AG04450 (cell line): ENCODE measurements at regions not wholly inside any gene's neighbourhood (a gene's known extent, or its start where the extent isn't known, plus 50 kb on each side); places are given as distances from the start of the nearest gene placed in this dataset.

Experiments
- CTCF ChIA-PET: fragments of 300-600, 350-600 bp; formaldehyde crosslinking; extraction: SDS; loops from one replicate; lab custom pipeline; 2022; ENCODE audit warnings: antibody characterized with exemption, inconsistent platforms; lab: Charles Lee
- POLR2A ChIA-PET: fragments of 350-600 bp; formaldehyde crosslinking; extraction: SDS; loops from one replicate; lab custom pipeline; 2021; ENCODE audit warnings: antibody characterized with exemption, inconsistent platforms; lab: Yijun Ruan, JAX
- DNase-seq: peaks from one replicate; pipeline ENCODE4 v3.0.0-alpha.2; 2011; ENCODE audit warnings: low read depth, low spot score
- H3K27ac ChIP-seq: one replicate; pipeline ENCODE4 v1.5.1; 2012; ENCODE audit warnings: low read depth, low read length, control low read depth
- H3K27me3 ChIP-seq: one replicate; pipeline ENCODE4 v1.6.0; 2012; ENCODE audit warnings: low read length; ENCODE audit not compliant: control insufficient read depth, insufficient read depth
- H3K4me3 ChIP-seq: 2 replicates; pipeline ENCODE4 v1.5.1; 2011; ENCODE audit warnings: mild to moderate bottlenecking, low read depth, low read length, control low read depth
- H3K9me3 ChIP-seq: 2 replicates; pipeline ENCODE4 v1.5.1; 2012; ENCODE audit warnings: low read length; ENCODE audit not compliant: control insufficient read depth, insufficient read depth
- TF ChIP-seq, protein P1 (sequence below): IDR thresholded peaks from 2 replicates; pipeline ENCODE4 v1.5.1; 2011; ENCODE audit warnings: low read depth, low read length, control low read depth, inconsistent platforms

DNA sequence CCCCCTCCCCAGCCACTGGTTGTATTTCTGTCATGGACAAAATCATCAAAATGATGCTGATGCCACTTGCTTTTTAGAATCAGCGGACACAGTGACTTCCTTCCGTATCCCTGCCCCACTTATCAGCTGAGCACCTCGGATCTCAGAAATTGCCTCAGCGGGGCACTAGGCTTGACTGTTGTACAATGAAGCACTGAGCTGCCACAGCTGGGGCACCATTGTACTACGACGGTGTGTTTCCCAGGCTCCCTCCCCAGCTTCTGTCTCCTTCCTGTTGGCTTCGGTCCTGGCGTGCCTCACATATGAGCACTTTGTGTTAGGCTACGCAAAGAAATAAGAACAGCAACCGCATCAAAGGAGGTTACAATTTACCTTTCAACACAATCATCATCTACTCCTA, 82.4 kb downstream of the F11 start:
- CTCF ChIA-PET, result no interaction called here

DNA sequence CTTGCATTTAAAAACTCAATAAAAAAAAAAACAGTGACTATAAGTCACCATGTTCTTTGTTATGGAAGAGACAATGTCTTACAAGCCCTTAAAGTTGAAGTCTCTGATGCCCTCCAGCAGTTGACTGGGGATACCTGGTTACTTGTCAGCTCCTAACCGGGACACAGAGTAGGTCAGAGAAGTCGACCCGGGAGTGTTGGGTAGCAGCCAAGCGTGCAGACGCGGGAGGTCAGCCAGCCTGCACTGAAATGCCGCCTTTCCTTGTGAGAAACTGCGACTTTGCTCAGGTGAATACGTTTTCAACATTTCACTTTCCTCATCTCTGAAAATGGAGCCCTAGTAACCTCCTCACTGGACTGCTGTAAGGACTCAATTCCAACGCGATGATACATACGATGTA, 81.8 kb downstream of the F11 start:
- Histone ChIP-seq H3K27me3 (no peaks in the 10 kb centered on the region), H3K4me3 (no peak overlapping the region), H3K9me3 (peaks cover 12% of the 10 kb centered on the region), H3K27ac (no peak overlapping the region)
- ChIA-PET CTCF (no interaction called here), POLR2A (no interaction called here)
- TF ChIP-seq, protein P1, sequence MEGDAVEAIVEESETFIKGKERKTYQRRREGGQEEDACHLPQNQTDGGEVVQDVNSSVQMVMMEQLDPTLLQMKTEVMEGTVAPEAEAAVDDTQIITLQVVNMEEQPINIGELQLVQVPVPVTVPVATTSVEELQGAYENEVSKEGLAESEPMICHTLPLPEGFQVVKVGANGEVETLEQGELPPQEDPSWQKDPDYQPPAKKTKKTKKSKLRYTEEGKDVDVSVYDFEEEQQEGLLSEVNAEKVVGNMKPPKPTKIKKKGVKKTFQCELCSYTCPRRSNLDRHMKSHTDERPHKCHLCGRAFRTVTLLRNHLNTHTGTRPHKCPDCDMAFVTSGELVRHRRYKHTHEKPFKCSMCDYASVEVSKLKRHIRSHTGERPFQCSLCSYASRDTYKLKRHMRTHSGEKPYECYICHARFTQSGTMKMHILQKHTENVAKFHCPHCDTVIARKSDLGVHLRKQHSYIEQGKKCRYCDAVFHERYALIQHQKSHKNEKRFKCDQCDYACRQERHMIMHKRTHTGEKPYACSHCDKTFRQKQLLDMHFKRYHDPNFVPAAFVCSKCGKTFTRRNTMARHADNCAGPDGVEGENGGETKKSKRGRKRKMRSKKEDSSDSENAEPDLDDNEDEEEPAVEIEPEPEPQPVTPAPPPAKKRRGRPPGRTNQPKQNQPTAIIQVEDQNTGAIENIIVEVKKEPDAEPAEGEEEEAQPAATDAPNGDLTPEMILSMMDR, result no peak
- no peak for DNase-seq

More for the DNA sequence above, 82.4 kb downstream of the F11 start:
- no peak for DNase-seq
- TF ChIP-seq, protein P1, result no peak
- POLR2A ChIA-PET, result no interaction called here
- H3K4me3 ChIP-seq, result no peak overlapping the region
- H3K27me3 ChIP-seq, result no peaks in the 10 kb centered on the region
- no peak overlapping the region for H3K27ac ChIP-seq
- H3K9me3 ChIP-seq, result peaks cover 12% of the 10 kb centered on the region

DNA sequence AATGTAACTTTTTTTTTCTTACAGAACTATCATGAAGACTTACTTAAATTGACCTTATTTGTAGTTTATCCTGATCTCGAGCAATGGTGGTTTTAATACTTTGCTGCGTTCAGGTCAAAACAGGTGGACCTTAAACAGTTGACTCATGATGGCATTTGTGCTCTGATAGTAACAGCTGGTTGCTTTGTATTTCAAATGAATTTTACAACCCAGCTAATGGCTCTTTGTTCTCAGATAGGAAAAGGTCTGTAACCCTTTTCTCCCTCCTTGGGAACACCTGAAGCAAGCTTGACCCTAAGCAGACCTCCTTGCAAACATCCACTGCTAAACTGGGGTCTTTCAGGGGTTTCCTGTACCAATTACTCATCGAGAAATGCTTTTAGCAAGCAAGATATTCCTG, 79.2 kb downstream of the F11 start:
- ChIA-PET CTCF (no interaction called here), POLR2A (no interaction called here)
- DNase-seq, result no peak
- Histone ChIP-seq H3K27me3 (no peaks in the 10 kb centered on the region), H3K9me3 (peaks cover 4% of the 10 kb centered on the region; the same call in 1 of the 2 replicates), H3K27ac (no peak overlapping the region), H3K4me3 (no peak overlapping the region)
- TF ChIP-seq, protein P1, result no peak

DNA sequence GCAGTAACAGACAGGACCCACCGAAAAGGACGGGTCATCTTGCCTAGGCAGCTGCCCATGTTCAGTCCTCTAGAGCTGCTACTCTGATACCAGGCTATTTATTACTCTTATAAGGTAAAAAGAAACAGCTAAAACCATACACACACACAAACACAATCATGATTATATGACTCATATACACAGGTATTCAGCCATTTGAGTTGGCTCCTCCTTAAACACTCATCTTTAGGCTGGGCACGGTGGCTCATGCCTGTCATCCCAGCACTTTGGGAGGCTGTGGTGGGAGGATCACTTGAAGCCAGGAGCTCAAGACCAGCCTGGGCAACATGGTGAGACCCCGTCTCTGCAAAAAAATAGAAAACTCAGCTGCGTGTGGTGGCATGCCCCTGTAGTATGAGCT, 76.6 kb downstream of the F11 start:
- no peak for DNase-seq
- ChIA-PET POLR2A (no interaction called here), CTCF (no interaction called here)
- Histone ChIP-seq H3K9me3 (no peaks in the 10 kb centered on the region; the same call in 1 of the 2 replicates), H3K27me3 (no peaks in the 10 kb centered on the region), H3K4me3 (no peak overlapping the region), H3K27ac (no peak overlapping the region)
- TF ChIP-seq, protein P1, result no peak

DNA sequence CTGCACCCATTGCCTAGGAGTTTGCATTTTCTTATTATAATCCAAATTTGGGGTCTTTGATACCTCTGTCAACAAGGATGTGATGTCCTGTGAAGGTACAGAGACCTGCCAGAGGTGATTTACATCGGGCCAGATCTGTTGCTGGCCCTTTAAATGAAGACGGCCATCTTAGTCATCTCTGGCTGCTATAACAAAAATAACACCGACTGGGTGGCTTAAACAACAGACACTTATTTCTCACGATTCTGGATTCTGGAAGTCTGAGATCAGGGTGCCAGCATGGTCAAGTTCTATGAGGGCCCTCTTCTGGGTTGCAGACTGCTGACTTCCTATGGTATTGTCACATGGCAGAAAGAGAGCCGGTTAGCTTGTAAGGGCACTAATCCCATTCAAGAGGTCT, 75.7 kb downstream of the F11 start:
- Histone ChIP-seq H3K4me3 (no peak overlapping the region), H3K27me3 (no peaks in the 10 kb centered on the region), H3K9me3 (no peaks in the 10 kb centered on the region; the same call in none of the 2 replicates), H3K27ac (no peak overlapping the region)
- ChIA-PET POLR2A (no interaction called here), CTCF (no interaction called here)
- DNase-seq, result no peak
- TF ChIP-seq, protein P1, result no peak
